Activated CD8-positive, alpha-beta memory T cell treated with anti-CD3 and anti-CD28 coated beads for 48 hours (primary cell): ENCODE measurements at regions not wholly inside any gene's neighbourhood (a gene's known extent, or its start where the extent isn't known, plus 50 kb on each side); places are given as distances from the start of the nearest gene placed in this dataset.

ENCODE experiments used
- DNase-seq, 3 experiments: peaks; one replicate each; pipeline ENCODE4 v3.0.0-alpha.2; 2020; ENCODE audit warnings: low read depth in 2 of 3, low spot score in 2 of 3

DNA sequence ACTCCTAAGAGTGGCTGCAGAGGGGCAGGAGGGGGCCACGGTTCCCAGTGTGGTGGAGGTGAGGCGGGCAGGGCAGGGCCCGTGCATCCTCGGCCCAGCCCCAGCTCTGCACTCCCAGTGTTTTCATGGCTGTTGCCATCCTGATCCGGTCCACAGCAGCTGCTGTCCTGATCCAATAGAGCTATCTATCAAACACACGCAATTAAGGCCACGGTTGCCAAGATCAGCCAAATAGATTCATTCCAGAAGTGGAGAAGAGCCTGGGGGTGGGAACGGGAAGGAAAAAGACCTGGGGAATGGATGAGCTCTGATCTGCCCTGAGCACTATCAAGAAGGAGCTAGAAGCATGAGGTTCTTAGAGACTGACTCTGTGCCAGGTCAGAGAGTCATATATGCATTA is 160.9 kb upstream of the SYT13 start:
- DNase-seq, result no peak

DNA sequence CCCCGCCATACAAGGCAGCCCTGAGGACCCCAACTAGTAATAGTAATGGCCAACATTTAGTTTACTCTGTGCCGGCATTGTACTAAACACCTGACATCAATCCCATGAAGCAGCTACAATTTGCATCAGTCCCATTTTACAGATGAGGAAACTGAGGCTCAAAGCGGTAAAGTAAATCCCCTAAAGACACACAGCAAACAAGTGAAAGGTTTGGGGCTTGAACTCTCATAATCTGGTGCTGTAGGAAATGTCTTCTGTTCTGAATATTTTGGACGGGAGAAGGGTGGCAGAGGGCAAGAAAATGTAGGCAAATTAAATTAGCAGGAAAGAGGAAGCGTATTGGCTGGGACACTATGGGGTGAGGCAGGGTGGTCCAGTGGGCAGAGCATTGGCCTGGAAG is 160.3 kb upstream of the SYT13 start:
- DNase-seq, result no peak

- no peak for DNase-seq
Observed at GRCh38 chr11:45444796-45445195, 158.7 kb upstream of the SYT13 start.

GRCh38 chr11:45440111-45440510 is 154.0 kb upstream of the SYT13 start:
- DNase-seq, result no peak

- no peak for DNase-seq
Observed at GRCh38 chr11:45436966-45437365, 150.8 kb upstream of the SYT13 start.

DNA sequence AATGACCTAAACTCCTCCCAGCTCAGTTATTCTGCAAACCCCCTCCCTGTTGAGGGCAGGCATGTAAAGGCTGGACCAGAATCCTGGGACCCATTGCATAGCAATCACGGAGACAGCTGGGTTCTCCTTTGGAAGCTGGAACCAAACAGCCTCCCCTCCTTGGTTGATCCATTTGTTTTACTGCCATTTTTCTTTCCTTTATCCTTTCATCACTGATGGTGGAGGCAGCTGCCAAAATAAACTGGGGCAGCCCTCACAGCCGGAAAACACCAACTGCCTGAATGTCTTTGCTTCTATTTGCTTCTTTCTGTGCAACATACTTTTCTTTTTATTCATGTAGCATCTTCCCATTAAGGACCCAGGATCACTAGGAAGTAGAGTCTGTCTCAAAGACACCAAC is 150.0 kb upstream of the SYT13 start:
- no peak for DNase-seq

DNA sequence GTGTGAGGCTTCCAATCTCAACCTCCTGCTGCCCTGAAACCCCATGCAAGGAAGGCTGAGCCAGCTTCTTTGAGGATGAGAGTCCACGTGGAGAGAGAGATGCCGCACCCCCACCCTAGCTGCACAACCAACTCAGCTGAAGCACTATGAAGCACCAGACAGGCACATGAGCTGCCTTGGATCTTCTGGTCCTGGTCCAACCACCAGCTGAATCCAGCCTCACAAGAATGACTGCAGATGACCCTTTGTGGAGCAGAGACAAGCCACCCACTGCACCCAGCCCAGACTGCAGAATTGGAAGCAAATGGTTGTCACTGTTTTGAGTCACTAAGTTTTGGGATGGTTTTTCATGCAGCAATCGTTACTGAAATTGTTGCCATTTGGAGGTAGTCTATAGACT is 149.6 kb upstream of the SYT13 start:
- no peak for DNase-seq

GRCh38 chr11:45432910-45433309 is 146.8 kb upstream of the SYT13 start:
- DNase-seq, result no peak

DNA sequence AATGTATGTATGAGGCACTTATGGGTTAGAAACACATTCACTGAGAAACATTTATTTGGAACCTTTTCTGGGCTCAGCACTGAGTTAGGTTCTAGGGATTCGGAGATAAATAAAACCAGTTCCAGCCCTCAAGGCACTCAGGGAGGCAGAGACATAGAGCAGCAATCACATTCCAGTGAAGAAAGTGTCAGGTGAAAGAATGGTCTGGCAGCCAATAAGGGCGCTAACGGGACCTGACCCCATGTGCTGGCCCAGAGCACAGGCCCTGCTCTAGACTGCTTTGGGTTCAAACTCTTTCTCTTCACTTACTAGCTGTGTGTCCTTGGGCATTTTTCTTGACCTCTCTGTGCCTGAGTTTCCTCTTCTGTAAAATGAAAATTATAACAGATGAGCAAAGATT is 146.0 kb upstream of the SYT13 start:
- no peak for DNase-seq

DNA sequence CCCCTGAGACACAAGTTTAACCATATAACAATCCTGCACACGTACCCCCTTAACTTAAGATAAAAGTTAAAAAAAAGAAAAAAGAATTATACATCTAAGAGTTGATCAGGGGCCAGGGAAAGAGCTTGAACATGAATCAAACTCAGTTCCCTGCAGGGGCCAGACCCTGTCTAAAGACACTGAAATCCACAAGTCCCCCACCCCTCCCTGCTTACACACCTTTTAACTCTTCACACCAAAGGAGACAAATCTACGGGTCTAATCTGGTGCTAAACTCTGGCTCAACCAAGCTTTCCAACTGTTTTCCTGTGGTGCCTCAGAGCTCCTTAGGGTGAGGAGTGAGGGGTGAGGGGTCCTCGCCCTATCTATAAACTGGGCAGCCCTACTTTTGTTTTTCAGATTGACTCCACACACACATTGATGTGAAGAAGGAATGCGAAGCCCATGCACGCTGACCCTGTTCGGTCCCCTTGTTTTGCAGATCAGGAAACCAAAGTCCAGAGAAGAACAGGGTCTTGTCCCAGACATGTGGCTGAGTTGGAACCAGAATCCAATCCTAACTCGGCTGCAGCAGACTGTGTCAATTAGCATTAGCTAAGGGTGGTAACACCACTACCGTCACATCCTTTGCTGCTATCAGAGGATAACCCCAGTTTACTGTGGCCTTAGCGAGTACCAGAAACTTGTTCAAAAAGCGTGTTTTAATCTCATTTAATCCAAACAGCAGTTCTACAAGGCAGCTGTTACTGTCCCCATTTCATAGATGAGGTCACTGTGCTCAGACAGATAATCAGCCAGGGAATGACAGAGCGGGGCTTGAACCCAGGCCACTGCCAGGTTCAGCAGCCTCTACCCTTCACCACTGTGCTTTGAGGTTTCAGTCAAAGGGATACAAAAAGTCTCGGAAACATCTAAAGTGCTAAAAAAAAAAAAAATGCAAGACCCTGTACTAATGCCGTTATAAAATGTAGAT is 145.2 kb upstream of the SYT13 start:
- DNase-seq, result no peak

DNA sequence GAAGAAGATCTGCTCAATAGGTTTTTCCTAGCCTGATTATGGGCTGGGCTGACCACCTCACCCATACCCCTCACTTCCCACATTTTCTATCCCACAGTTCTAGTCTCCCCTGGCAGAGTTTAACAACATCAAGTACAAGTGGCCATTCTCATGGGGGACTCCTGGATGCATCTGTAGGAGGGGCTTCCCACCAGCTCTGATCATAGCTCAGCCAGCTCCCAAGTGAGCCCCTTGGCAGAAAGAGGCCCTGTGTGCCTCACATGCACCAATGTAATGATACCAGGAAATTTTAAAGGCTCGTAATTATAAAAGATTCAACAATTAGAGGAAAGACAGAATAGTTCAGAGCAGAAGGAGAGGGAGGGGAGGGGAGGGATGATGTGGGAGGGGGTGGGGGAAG is 144.2 kb upstream of the SYT13 start:
- no peak for DNase-seq

- DNase-seq, result no peak
Observed at GRCh38 chr11:45429719-45430118, 143.6 kb upstream of the SYT13 start.

DNA sequence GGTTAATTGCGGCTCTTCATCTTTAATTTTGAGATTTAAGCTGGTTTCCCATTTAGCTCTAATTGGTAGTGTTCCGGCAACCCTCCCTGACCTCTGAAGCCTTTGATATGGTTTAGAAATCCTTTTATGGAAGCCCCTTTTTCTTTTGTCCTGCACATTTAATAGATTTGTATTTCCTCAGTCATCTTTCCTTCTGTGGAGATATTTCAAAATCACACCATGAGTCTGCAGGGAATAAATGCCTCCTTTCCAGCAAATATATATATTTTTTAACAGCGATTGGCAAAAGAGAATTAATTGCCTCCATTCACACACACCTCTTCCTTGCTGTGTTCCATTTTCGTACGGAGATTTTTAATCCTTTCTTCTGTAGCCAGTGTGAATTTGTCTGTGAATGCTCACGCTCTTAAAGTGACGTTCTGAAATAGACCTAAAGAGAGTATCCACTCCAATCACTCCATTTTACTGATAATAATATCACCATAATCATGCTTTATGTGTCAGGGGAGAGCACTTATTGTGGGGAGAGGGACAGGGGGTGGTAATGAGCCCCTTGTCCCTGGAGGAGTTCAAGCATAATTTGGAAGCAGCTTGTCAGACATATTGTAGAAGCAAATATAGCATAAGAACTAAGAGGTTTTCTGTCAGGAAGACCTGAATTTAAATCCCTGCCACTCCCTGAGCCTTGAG is 142.5 kb upstream of the SYT13 start:
- no peak for DNase-seq

DNA sequence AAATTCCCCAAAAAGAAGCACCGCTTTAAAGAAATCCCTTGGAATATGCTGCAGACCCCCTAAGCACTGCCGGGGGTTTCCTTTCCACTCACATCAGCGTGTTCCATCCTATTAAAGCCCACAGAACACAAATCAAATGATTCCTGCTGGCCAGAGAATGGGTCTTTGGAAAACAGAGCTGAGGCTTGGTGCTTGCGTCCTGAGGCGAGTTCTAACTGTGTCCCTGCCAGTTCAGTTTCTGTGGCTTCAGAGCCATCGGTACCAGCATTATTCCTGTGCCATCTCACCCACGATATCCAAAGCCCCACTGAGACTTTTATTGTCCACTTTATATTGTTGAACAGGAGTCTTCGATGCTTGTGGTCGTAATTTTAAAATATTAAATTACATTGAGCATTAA is 142.0 kb upstream of the SYT13 start:
- DNase-seq, result no peak

- DNase-seq, result no peak
Observed at GRCh38 chr11:45424411-45425180, 138.5 kb upstream of the SYT13 start.

DNA sequence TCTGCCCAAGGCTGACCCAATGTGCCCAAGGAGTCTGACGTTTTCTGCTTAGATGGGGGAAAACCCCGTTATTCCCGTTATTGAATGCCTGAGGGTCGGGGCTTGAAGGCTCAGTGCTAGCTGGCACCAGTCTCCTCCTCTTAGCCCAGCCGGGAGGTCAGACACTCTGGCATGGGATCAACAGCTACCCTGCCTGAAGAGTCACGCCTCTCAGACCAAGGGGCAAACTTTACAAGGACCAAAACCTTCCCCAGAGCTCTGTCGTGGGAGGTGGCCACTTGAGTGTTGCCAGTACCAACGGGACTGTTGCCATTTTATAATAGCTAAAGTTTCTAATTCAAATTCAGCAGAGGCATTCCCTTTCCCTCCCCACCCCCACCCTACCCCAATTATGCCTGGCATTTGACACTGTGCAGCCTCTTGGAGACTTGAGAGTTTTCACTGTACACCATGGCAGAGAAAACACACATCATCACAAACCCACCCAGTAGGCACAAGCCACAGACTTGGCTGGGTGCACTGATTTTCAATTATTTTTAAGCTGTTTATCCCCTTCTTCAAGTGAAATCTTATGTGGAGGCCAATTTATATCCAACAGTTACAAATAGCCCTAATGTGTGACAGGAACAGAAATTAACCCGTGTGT is 137.5 kb upstream of the SYT13 start:
- no peak for DNase-seq

DNA sequence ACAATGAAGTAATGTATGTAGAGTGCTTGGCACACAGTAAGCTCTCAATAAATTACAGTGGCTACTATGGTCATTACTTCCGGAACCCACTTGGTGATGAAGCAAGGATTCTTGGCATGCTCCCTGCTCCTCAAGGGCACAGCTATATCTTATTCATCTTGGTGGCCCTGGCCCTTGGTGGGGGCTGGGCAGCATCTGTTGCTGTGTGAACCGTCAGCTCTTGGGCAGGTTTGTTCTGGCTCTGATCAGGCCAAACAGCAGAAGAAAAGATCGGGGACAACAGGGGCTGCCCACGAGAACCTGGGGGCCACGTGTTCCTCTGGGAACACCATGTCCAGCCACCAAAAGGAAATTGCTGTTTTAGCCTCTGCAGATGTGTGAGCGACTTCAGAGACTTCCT is 136.9 kb upstream of the SYT13 start:
- no peak for DNase-seq

GRCh38 chr11:45414088-45414487 is 127.9 kb upstream of the SYT13 start:
- DNase-seq, result no peak

DNA sequence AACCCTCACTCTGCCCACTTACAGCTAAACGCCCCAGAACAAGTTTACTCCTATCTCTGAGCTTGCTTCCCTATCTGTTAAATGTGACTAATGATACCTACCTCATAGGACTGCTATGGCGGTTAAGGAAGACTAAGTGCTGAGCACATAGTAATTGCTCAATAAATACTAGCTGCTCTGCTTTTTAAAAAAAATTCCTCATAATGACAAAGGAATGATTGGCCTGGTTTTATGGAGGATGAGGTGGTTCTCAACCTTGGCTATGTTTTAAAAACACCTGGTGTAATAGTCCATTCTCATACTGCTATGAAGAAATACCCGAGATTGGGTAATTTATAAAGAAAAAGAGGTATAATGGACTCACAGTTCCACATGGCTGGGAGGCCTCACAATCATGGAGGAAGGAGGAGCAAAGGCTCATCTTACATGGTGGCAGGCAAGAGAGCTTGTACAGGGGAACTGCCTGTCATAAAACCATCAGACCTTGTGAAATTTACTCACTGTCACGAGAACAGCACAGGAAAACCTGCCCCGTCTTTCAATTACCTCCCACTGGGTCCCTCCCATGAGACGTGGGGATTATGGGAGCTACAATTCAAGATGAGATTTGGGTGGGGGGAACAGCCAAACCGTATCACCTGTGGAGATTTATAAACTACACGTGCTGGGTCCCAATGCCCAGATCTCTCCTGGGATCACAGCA is 127.2 kb upstream of the SYT13 start:
- no peak for DNase-seq

DNA sequence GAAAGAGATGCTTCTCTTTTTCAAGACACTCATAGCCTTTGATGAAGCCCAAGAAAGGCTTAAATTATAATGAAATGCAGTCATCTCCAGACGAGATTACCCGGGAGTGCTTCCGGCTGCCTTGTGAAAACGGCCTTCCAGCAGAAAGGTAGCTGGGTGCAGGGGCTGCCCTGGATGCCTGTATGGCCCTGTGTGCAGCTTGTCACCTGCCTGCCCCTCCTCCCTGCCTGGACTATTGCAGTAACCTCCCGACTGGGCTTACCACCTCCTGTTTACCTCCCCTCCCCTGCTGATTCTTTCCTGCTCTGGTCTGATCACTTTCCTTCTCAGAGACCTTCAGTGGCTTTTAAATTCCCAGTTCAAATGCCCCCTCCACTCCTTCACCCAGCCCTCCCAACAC is 126.4 kb upstream of the SYT13 start:
- DNase-seq, result no peak

GRCh38 chr11:45412051-45412471 is 125.9 kb upstream of the SYT13 start:
- no peak for DNase-seq
